ENCODE measurements at regions not wholly inside any gene's neighbourhood (a gene's known extent, or its start where the extent isn't known, plus 50 kb on each side); places are given as distances from the start of the nearest gene placed in this dataset.

DNA sequence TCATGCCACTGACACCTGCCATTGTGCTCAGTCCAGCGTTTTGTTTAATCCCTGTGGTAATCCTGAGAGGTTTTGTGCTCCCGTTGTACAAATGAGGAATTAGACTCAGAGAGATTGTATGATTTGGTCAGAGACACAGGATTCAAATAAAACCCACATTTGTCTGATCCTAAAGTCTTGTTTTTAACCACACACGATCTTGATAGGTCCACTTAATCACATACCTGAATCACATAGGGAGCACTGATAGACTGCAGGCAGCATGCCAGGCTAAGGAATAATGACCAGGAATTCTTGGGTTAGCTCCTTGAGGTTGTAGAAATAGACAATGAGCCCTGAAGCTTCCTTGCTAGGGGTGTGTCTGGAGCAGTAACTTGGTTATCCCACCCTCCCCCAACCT, 202.6 kb upstream of the RGS6 start:
- no peak overlapping the region for H3K4me3 ChIP-seq (replicated peaks; ENCODE audit: low read depth, low read length)
- DNase-seq (ENCODE audit: extremely low read depth, low read depth) = no peak
- TF ChIP-seq, protein P1, sequence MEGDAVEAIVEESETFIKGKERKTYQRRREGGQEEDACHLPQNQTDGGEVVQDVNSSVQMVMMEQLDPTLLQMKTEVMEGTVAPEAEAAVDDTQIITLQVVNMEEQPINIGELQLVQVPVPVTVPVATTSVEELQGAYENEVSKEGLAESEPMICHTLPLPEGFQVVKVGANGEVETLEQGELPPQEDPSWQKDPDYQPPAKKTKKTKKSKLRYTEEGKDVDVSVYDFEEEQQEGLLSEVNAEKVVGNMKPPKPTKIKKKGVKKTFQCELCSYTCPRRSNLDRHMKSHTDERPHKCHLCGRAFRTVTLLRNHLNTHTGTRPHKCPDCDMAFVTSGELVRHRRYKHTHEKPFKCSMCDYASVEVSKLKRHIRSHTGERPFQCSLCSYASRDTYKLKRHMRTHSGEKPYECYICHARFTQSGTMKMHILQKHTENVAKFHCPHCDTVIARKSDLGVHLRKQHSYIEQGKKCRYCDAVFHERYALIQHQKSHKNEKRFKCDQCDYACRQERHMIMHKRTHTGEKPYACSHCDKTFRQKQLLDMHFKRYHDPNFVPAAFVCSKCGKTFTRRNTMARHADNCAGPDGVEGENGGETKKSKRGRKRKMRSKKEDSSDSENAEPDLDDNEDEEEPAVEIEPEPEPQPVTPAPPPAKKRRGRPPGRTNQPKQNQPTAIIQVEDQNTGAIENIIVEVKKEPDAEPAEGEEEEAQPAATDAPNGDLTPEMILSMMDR (IDR thresholded peaks at IDR 0.05; ENCODE audit: low read depth, low read length, missing control alignments) = no peak

DNA sequence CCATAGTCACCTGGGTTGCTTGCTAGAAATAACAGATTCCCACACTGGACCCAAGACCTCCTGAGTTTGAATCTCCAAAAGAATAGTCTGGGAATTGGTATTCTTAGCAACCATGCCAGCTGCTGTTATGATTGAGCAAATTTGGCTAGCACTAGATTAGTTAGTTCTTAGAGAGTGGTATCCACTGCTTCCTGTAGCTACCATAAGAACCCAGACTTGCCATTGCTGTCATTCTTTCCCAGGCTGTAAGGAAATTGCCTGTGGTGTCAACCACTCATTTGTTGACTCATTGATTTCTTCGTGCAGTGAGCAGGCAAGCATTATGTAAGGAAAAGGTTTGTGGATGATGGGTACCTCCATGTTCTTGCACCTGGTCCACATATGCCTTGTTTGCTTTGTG, 201.8 kb upstream of the RGS6 start:
- TF ChIP-seq, protein P1 (IDR thresholded peaks at IDR 0.05; ENCODE audit: low read depth, low read length, missing control alignments) = no peak
- no peak overlapping the region for H3K4me3 ChIP-seq (replicated peaks; ENCODE audit: low read depth, low read length)
- DNase-seq (ENCODE audit: extremely low read depth, low read depth) = no peak

DNA sequence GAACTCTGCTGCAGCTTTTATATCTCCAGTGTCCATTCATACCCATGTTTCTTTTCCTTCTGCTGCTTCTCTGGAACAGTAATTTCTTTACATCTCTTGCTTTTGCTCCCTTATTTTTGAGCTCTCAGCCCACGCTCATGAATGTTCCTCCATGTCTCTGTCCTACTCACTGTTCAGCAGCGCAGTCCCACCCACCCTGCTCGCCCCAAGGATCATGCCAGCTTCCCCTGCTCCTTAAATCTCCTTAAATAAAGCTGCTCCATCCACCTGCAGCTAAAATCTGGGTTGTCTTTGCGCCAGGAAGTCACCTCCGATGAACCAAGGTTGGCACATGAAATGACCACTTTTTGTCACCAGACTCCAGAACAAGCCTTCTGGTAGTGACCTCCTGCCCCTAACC, 201.1 kb upstream of the RGS6 start:
- DNase-seq (ENCODE audit: extremely low read depth, low read depth) = no peak
- TF ChIP-seq, protein P1 (IDR thresholded peaks at IDR 0.05; ENCODE audit: low read depth, low read length, missing control alignments) = no peak
- no peak overlapping the region for H3K4me3 ChIP-seq (replicated peaks; ENCODE audit: low read depth, low read length)

DNA sequence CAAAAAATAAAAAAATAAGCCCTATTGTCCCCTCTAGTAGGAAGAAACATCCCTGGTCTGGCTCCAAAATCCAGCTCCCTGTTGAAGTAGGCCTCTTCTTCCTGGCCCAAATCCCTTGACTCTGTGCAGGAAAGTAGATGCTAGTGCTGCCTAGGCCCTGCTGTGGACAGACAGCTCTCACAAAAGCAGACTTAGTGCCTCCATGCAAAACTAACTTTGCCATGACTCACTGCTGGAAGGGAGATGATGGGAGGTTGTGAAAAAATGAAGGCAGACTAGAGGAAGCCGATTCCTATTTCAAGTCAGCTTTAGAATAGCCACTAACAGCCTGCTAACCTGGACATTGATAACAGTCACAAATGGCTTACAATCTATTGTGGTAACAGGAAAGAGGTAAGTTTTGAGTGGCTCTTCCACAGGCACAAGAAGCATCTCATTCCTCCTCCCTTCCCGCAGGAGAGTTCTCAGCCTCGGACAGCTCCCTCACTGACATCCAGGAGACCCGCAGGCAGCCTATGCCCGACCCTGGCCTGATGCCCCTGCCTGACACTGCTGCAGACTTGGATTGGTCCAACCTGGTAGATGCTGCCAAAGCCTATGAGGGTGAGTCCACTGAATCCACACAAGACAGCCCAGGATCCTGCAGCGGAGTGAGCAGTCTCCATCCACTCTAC, 198.9 kb upstream of the RGS6 start:
- H3K4me3 ChIP-seq (replicated peaks; ENCODE audit: low read depth, low read length) = no peak overlapping the region
- TF ChIP-seq, protein P1 (IDR thresholded peaks at IDR 0.05; ENCODE audit: low read depth, low read length, missing control alignments) = no peak
- DNase-seq (ENCODE audit: extremely low read depth, low read depth) = no peak

DNA sequence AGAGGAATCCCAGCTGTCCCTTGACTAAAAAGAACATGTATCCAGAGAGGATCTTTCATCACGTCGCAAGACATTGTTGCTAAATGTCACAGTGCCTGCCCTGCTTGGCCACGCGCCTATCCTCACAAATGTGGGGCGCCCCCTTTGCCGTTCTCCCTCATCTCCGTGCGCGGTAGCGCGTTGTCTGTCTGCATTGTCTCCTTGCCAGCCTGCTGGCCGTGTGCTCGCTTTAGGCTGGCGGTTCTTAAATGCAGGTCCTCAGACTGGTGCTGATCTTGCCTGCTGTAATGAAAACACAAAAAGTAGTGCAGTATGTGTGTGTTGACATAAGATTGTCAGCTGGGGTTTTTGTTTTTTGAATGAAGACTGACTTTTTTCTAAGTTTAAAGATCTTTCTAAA, 198.2 kb upstream of the RGS6 start:
- no peak overlapping the region for H3K4me3 ChIP-seq (replicated peaks; ENCODE audit: low read depth, low read length)
- TF ChIP-seq, protein P1 (IDR thresholded peaks at IDR 0.05; ENCODE audit: low read depth, low read length, missing control alignments) = no peak
- DNase-seq (ENCODE audit: extremely low read depth, low read depth) = no peak

DNA sequence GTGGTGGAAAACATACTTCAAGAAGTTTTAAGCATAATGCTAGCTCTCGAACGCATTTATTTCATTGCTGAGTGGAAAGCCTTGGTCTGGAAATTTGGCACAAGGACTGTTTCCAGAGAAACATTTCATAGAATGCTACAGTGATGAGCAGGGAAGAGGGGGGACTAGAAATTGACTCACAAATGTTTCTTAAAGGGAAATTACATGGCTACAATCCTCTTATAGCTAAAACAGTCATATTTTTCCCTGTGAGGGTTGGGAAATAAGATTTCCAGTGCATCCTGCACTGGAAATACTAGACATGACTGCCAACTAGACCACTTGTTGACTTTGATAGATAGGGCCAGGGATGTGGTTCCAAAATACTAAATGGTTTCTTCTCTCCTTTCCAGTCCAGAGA, 197.3 kb upstream of the RGS6 start:
- DNase-seq (ENCODE audit: extremely low read depth, low read depth) = no peak
- H3K4me3 ChIP-seq (replicated peaks; ENCODE audit: low read depth, low read length) = no peak overlapping the region
- TF ChIP-seq, protein P1 (IDR thresholded peaks at IDR 0.05; ENCODE audit: low read depth, low read length, missing control alignments) = no peak

DNA sequence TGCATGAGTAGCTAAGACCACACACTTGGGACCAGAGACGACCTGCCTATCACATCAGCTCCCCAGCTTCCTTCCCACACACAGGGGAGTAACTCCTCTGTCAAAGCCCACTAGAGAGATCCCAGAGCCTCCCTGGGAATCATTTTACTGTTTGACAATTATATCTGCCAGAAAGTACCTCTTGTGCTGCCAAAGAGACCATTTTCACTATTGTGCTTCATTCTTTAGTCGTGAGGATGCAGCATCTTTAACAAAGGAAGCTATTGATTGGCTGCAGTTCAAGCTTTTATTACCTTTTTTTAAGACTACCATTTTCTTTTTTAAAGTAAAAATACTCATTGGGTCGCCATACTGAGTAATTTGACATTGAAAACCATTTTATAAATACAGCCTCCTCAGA, 194.5 kb upstream of the RGS6 start:
- no peak overlapping the region for H3K4me3 ChIP-seq (replicated peaks; ENCODE audit: low read depth, low read length)
- no peak for DNase-seq (ENCODE audit: extremely low read depth, low read depth)
- TF ChIP-seq, protein P1 (IDR thresholded peaks at IDR 0.05; ENCODE audit: low read depth, low read length, missing control alignments) = no peak

Data from HFF-Myc (cell line).